HG02943 (cell line): ENCODE measurements at regions not wholly inside any gene's neighbourhood (a gene's known extent, or its start where the extent isn't known, plus 50 kb on each side); places are given as distances from the start of the nearest gene placed in this dataset.
"Not testable (repeated sequence)": the region's sequence is repeated elsewhere in the genome, so short reads cannot be mapped to it uniquely, and the experiment has no call there.

ENCODE experiments used
- ATAC-seq: cut with Tn5 transposase; IDR thresholded peaks from one replicate; pipeline ENCODE4 v1.9.1; 2021; ENCODE audit warnings: mild to moderate bottlenecking, low read depth, moderate library complexity; ENCODE audit not compliant: unreplicated experiment

DNA sequence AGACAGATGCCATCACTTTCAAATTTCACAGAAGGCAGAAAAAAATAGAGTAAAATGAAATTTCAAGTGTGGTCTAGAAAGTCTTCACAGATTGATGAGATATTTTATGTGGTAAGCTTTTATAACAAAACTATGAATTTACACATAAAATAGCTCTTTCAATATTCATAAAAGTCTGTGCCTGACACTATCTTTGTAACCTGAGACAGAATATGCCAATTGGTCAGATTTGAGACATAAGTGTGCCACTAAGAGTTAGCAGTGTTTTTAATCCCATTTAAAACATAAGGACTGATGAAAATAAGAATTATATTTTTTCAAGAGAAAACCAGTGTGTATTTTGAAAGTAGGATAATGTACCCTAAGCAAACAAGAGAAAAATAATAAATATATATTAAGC lies 769.5 kb upstream of the LUZP2 start:
- no peak for ATAC-seq

- no peak for ATAC-seq
Observed at GRCh38 chr11:23727794-23728193, 769.1 kb upstream of the LUZP2 start.

DNA sequence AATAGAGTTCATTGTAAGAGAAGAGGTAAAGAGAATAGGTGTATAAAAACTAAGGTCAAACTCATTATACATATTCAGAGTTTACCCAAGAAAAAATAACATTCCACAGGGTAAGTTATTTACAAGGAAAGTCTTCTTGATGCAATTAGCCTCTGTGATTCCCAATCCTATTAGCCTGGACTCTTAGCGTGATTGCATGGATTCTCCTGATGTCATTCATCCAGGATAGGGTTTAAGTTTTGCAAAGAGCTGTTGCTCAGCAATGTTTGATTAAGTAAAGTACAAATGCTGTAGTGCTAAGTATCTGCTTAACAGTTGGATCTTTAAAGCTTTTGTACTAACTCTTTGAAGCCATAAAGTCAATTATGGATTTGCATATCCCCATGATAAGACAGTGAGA lies 767.8 kb upstream of the LUZP2 start:
- ATAC-seq: no peak

DNA sequence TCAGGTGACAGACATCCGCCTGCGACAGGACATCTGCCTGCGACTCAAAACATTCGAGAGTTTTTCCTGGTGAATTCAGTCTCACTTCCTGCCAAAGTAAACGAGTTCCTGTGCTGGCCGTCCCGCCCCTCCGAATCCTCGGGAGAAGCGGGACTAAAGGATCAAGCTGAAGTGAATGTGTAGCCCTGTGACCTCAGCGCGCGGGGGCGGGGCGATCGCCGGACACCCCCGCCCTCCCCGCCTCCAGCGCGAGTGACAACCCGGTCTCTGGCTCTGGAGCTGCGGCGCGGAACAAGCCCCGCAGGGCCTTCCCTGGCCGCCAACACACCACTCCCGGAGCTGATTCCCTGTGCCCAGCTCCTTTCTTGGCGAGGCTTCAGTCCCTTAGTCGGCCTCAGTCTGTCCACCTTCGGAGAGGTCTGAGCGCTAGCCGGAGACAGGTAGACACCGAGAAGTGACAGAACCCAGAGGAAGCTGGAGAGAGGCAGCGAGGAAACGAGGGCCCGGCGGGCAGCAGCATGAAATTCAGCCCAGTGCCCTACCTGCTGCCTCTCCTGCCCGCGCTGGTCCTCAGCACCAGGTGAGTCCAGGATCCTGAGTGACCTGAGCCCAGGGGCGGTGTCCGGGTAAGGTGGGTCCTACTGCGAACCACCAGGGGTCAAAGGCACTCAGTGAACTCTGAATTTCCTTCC lies 766.4 kb upstream of the LUZP2 start:
- no peak for ATAC-seq

DNA sequence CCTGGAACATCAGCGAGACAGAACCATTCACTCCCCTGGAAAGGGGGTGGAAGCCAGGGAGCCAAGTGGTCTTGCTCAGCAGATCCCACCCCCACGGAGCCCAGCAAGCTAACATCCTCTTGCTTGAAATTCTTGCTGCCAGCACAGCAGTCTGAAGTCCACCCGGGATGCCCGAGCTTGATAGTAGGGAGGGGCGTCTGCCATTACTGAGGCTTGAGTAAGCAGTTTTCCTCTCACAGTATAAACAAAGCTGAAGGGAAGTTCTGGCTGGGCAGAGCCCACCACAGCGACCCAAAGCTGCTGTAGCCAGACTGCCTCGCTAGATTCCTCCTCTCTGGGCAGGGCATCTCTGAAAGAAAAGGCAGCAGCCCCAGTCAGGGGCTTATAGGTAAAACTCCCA lies 764.8 kb upstream of the LUZP2 start:
- no peak for ATAC-seq

GRCh38 chr11:23746896-23747295 lies 750.0 kb upstream of the LUZP2 start:
- ATAC-seq: no peak

- no peak for ATAC-seq
Observed at GRCh38 chr11:23749762-23750430, 747.0 kb upstream of the LUZP2 start.

DNA sequence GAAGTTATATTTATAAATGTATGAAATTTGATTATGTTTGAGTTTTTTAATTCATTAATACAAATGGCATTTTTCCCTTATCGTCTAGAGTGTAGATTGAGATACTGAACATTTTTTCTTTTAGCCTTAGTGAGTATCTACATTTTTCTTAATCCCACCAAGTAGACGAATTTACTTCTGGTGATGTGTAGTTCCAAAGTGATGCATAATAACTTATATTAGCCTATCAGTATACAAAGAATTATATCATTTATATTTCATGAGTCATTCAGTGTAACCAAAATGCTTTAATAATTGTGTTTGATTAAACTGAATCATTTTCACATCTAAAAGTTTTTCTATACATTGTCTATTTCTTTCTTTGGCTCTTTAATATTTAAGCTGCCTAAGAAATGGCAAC lies 745.6 kb upstream of the LUZP2 start:
- ATAC-seq: no peak

GRCh38 chr11:23755076-23755475 lies 741.8 kb upstream of the LUZP2 start:
- no peak for ATAC-seq

DNA sequence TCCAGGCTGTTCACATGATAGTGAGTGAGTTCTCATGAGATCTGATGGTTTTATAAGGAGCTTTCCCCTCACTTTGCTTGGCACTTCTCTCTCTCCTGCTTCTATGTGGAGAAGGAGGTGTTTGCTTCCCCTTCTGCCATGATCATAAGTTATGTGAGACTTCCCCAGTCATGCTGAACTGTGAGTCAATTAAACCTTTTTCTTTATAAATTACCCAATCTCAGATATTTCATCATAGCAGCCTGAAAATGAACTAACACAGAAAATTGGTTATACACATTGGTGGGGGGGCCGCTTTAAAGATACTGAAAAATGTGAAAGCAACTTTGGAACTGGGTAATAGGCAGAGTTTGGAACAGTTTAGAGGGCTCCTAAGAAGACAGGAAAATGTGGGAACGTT lies 741.1 kb upstream of the LUZP2 start:
- ATAC-seq: no peak

DNA sequence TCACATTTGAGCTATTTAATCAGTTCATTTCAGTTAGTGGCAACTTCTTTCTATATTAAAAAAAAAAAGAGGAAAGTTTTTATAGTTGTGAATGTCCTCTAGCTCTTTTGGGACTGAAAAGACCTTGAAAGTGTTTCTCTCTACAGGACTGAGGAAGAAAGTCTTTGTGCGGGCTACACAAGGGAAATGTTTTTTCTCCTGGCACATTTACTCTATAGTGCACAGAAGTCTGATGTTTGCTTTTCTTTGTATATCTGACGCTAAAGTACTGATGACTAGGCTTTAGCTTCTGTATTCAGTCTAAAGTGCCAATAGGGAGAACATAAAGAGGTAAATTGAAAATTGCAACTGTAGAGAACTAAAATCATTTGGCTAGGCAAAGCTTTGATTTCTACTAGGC lies 737.4 kb upstream of the LUZP2 start:
- no peak for ATAC-seq

- ATAC-seq: no peak
Observed at GRCh38 chr11:23764286-23764685, 732.6 kb upstream of the LUZP2 start.

DNA sequence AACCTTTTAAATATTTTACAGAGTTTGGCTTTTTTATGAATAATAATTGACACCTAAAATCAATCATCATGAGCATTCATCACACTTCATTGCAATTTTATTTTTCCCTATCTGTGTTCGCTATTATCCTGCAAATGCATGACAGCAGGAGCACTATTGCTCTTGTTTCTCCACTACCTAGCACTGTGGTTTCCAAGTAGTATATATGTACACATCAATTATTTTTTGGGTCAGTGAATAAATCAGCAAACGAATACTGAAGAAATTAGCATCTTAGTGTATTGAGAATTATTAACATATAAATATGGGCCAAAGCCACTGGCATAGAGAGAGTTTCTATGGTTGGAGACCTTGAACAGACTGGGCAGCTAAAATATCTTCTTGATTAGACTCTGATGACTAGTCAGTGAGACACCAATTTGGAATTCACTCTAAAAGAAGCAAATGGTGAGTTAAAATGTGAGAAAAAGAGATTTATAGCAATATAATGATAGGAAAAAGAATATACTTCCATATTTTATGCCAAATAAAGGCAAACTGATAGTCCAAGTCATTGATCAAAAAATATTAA lies 731.1 kb upstream of the LUZP2 start:
- no peak for ATAC-seq

GRCh38 chr11:23767576-23767975 lies 729.3 kb upstream of the LUZP2 start:
- no peak for ATAC-seq

DNA sequence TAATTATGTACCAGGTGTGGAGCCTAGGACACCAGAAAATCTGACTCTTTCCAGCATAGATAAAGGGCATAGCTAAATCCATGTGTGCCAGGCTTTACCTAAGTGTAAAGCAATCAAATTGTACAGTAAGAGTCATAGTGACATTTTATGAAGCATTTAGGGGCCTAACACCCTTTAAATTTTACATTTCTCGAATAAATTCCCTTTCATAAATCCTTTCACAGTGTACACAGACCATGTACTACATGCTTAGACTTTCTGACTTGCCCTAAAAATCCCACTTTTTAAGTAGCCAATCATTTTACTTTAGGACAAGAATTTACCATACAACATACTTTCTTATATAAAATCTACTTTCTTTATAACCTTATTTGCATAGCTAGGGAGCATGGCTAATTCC lies 727.6 kb upstream of the LUZP2 start:
- ATAC-seq: no peak

GRCh38 chr11:23772081-23772480 lies 724.8 kb upstream of the LUZP2 start:
- ATAC-seq: no peak

DNA sequence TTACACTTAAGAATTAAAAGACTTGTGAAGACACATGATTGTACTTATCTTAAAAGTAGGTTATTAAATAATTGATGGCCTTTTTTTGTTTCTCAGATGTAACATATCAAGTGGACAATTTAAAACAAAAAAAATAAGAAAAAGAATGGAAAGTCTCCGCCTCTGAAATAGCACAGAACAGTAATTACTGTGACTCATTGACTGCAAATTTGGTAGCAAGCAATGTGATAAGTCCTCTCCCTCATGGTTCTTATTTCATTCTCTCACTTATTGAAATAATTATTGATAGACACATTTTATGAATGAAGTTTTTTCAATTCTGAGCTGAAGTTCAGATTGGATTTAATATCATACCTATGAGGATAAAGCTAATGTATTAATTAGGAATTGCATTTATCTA lies 717.9 kb upstream of the LUZP2 start:
- no peak for ATAC-seq

- ATAC-seq: no peak
Observed at GRCh38 chr11:23780231-23780630, 716.6 kb upstream of the LUZP2 start.

DNA sequence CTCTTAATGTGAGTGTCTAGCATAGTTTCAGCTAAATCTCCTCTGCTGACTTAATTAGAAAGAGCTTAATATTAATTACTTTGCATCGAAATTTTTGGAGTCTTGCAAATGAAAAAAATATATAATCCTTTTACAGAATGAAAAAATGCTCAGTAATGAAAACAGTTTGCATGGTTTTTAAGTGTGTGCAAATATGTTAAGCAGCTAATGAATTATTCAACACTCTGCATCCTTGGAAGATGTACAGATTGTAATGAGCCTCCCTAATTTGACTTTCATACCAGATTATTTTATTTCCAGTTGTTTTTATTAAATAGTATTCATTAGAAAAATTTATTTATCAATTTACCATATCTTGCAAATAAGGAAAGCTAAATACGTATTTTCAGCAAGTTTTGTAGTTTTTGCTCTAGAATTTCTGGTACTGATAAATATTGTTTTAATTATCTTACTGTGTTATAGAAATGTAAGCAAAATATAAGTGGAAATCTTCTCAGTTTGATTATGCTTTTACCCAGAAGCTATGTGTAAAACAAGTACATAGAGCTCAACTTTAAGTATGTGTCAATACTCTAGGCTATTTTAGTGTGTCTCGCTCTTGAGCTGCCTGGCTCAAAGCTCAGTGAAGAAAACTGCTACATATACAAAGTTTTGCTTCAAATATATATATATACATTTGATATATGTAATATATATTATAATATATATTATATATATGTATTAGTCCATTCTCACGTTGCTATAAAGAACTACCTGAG lies 714.9 kb upstream of the LUZP2 start:
- ATAC-seq: no peak

GRCh38 chr11:23786974-23787373 lies 709.9 kb upstream of the LUZP2 start:
- not testable (repeated sequence) for ATAC-seq

DNA sequence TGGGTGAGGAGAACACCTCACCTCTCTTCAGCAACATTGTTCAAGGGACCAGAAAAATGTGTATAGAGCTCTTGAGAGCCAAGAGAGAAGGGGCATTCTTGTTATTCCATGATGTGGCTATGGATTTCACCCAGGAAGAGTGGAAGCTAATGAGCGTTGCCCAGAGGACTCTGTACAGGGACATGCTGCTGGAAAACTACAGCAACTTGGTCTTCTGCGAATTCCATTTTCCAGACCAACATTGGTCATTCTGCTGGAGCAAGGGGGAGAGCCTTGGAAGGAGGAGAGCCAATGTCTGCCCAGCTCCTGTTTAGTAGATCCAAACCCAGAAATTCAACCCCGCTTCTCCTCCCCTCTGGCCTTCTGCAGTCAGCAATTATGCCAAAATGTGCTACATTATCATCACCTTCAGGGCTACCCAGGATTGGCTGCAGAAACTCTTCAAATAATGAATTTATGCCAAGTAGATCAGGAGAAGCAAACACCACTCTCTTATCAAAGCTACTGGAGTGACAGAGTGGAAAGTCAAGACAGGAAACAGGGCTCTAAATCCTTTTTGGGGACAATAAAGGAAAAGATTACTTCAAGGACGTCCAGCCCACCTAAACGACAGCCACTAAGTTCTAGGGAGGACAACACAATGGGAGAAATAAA lies 707.5 kb upstream of the LUZP2 start:
- ATAC-seq: no peak
